ENCODE measurements at regions not wholly inside any gene's neighbourhood (a gene's known extent, or its start where the extent isn't known, plus 50 kb on each side); places are given as distances from the start of the nearest gene placed in this dataset.

- DNase-seq (ENCODE audit: extremely low read depth, low read depth), result no peak
- TF ChIP-seq CTCF (IDR thresholded peaks at IDR 0.05; ENCODE audit: low read depth, low read length, missing control alignments), result no peak
- no peak overlapping the region for H3K4me3 ChIP-seq (replicated peaks; ENCODE audit: low read depth, low read length)
These were observed 401.6 kb downstream of the NPIPA7 start for GRCh38 chr16:16780588-16780987.

- TF ChIP-seq CTCF (IDR thresholded peaks at IDR 0.05; ENCODE audit: low read depth, low read length, missing control alignments), result no peak
- DNase-seq (ENCODE audit: extremely low read depth, low read depth), result no peak
These were observed 403.2 kb downstream of the NPIPA7 start for GRCh38 chr16:16782153-16782552.

GRCh38 chr16:16788004-16788403, 409.1 kb downstream of the NPIPA7 start:
- no peak overlapping the region for H3K4me3 ChIP-seq (replicated peaks; ENCODE audit: low read depth, low read length)
- TF ChIP-seq CTCF (IDR thresholded peaks at IDR 0.05; ENCODE audit: low read depth, low read length, missing control alignments), result no peak
- DNase-seq (ENCODE audit: extremely low read depth, low read depth), result no peak

More at GRCh38 chr16:16782153-16782552, 403.2 kb downstream of the NPIPA7 start:
- H3K4me3 ChIP-seq (replicated peaks; ENCODE audit: low read depth, low read length), result no peak overlapping the region

GRCh38 chr16:16790597-16790996, 411.7 kb downstream of the NPIPA7 start:
- TF ChIP-seq CTCF (IDR thresholded peaks at IDR 0.05; ENCODE audit: low read depth, low read length, missing control alignments), result no peak
- DNase-seq (ENCODE audit: extremely low read depth, low read depth), result no peak
- no peak overlapping the region for H3K4me3 ChIP-seq (replicated peaks; ENCODE audit: low read depth, low read length)

GRCh38 chr16:16791051-16791450, 412.1 kb downstream of the NPIPA7 start:
- no peak for TF ChIP-seq CTCF (IDR thresholded peaks at IDR 0.05; ENCODE audit: low read depth, low read length, missing control alignments)
- H3K4me3 ChIP-seq (replicated peaks; ENCODE audit: low read depth, low read length), result no peak overlapping the region
- DNase-seq (ENCODE audit: extremely low read depth, low read depth), result no peak

GRCh38 chr16:16797239-16797638, 418.3 kb downstream of the NPIPA7 start:
- TF ChIP-seq CTCF (IDR thresholded peaks at IDR 0.05; ENCODE audit: low read depth, low read length, missing control alignments), result no peak
- H3K4me3 ChIP-seq (replicated peaks; ENCODE audit: low read depth, low read length), result no peak overlapping the region
- DNase-seq (ENCODE audit: extremely low read depth, low read depth), result no peak

GRCh38 chr16:16798504-16798903, 419.6 kb downstream of the NPIPA7 start:
- H3K4me3 ChIP-seq (replicated peaks; ENCODE audit: low read depth, low read length), result no peak overlapping the region
- DNase-seq (ENCODE audit: extremely low read depth, low read depth), result no peak
- TF ChIP-seq CTCF (IDR thresholded peaks at IDR 0.05; ENCODE audit: low read depth, low read length, missing control alignments), result no peak
